Peyer's patch (tissue), 4 donors: ENCODE measurements at regions not wholly inside any gene's neighbourhood (a gene's known extent, or its start where the extent isn't known, plus 50 kb on each side); places are given as distances from the start of the nearest gene placed in this dataset.

Experiments
- DNase-seq, 3 donors: peaks; one replicate each; pipeline ENCODE4 v3.0.0-alpha.2; 2017 to 2019
- H3K27ac ChIP-seq, 4 donors: fragments of 200-600 bp; sonication (generic); one replicate each; pipeline ENCODE4 v1.5.1; 2016 to 2019
- H3K27me3 ChIP-seq, 2 donors: fragments of 200-600 bp; sonication (generic); one replicate each; pipeline ENCODE4 v1.5.1; 2019
- H3K36me3 ChIP-seq, 3 donors: fragments of 200-600 bp; sonication (generic); one replicate each; pipeline ENCODE4 v1.5.1; 2016 to 2019
- H3K4me1 ChIP-seq, 4 donors: fragments of 200-600 bp; sonication (generic); one replicate each; pipeline ENCODE4 v1.5.1; 2016 to 2019
- H3K4me3 ChIP-seq, 4 donors: fragments of 200-600 bp; sonication (generic); 1 replicate in 3 of 4; 2 replicates in 1 of 4; pipeline ENCODE4 v1.5.1; 2016 to 2019; ENCODE audit warnings: mild to moderate bottlenecking in 1 of 4
- H3K9me3 ChIP-seq, 4 donors: fragments of 200-600 bp; sonication (generic); one replicate each; pipeline ENCODE4 v1.5.1; 2016 to 2019; ENCODE audit warnings: mild to moderate bottlenecking in 1 of 4
- CTCF ChIP-seq, 6 experiments: fragments of 450-650 bp in 4 of 6; fragments of 200-600 bp in 2 of 6; sonication (generic) in 1 of 6; IDR thresholded peaks; one replicate each; pipeline ENCODE4 v1.5.1; 2017 to 2019; ENCODE audit warnings: antibody characterized with exemption in 6 of 6, mild to moderate bottlenecking in 3 of 6, moderate library complexity in 1 of 6
- POLR2A ChIP-seq, 2 donors: fragments of 450-650 bp; IDR thresholded peaks; one replicate each; pipeline ENCODE4 v1.5.1; 2017; ENCODE audit warnings: antibody characterized with exemption in 2 of 2, mild to moderate bottlenecking in 2 of 2, moderate library complexity in 2 of 2

DNA sequence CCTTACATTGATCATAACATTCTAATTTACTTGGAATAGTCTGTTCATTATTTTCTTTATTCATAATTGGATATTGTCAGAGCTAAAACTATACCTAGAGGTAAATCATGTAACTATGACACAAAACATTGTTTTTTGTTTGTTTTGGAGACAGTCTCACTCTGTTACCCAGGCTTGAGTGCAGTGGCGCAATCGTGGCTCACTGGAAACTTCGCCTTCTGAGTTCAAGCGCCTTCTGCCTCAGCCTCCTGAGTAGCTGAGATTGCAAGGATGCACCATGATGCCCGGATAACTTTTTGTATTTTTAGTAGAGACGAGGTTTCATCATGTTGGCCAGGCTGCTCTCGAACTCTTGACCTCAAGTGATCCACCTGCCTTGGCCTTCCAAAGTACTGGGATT, 265.2 kb downstream of the FBXO8 start:
- Histone ChIP-seq H3K9me3 (no peaks in the 10 kb centered on the region), H3K27ac (no peak overlapping the region), H3K27me3 (no peaks in the 10 kb centered on the region), H3K4me1 (no peaks in the 10 kb centered on the region), H3K36me3 (no peaks in the 10 kb centered on the region), H3K4me3 (no peak overlapping the region)
- no peak for TF ChIP-seq POLR2A (IDR thresholded peaks at IDR 0.05)
- no peak for TF ChIP-seq CTCF (IDR thresholded peaks at IDR 0.05)
- no peak for DNase-seq

DNA sequence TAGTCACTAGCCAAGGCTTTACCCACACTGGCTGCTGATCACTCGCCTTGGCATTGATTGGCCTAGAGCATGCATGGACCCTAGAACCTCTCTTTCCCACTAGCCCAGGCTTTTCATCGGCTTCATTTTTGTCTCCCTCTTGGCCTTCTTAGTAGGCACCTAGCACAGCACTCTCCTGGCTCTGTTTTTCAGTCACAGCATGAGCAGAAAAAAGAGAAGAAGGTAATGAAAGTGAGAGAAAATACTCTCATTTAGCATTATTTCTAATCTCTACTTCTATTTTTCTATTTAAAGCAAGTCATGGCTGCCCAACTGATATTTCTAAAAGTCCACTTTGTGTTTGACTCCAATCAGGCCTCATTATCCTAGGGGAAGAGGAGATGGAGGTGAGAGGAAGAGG, 267.2 kb downstream of the FBXO8 start:
- H3K4me3 ChIP-seq, result no peak overlapping the region
- no peak for DNase-seq
- no peaks in the 10 kb centered on the region for H3K27me3 ChIP-seq
- no peaks in the 10 kb centered on the region for H3K9me3 ChIP-seq
- no peaks in the 10 kb centered on the region for H3K36me3 ChIP-seq
- H3K27ac ChIP-seq, result no peak overlapping the region
- no peak for TF ChIP-seq POLR2A (IDR thresholded peaks at IDR 0.05)
- TF ChIP-seq CTCF (IDR thresholded peaks at IDR 0.05), result no peak
- no peaks in the 10 kb centered on the region for H3K4me1 ChIP-seq

GRCh38 chr4:174012886-174013259, 270.6 kb downstream of the FBXO8 start:
- Histone ChIP-seq H3K9me3 (no peaks in the 10 kb centered on the region), H3K4me3 (no peak overlapping the region), H3K36me3 (no peaks in the 10 kb centered on the region), H3K27me3 (no peaks in the 10 kb centered on the region), H3K27ac (no peak overlapping the region), H3K4me1 (no peaks in the 10 kb centered on the region)
- DNase-seq, result no peak
- TF ChIP-seq CTCF (IDR thresholded peaks at IDR 0.05) (no peak), POLR2A (IDR thresholded peaks at IDR 0.05) (no peak)

DNA sequence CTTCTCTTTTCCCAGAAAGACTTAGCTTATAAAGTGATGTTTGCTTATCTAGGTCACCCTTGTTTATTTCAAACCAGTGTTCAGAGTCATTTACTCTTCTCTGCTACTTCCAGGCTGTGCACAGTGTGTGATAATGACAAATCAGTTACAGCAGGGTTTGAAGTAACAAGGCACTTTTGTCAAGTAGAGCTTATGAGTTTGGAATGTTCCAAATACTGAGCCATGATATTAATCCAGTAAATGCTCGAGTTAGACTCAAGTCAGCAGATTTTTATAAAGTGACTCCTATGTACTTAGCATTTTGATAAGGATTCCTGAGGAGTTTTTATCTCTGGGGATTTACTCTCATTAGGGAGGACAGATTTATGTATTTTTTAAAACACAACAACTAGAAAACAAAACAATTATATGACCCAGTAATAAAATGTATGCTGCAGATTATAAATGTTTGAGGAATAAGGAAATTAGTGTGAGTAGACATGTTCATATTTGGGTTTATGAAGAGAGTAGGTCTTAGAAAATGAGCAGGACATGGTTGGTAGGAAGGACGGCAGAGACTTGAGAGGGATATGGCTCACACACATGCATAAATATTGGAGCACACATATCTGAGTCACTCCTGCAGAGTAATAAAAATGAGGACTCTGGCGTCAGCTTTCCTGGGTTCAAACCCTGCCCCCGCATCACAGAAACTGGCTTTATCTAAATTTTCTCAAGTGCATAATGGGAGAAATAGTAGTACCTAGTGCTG, 271.2 kb downstream of the FBXO8 start:
- Histone ChIP-seq H3K27me3 (no peaks in the 10 kb centered on the region), H3K27ac (no peak overlapping the region), H3K9me3 (no peaks in the 10 kb centered on the region), H3K4me3 (no peak overlapping the region), H3K36me3 (no peaks in the 10 kb centered on the region), H3K4me1 (no peaks in the 10 kb centered on the region)
- TF ChIP-seq CTCF (IDR thresholded peaks at IDR 0.05), result no peak
- TF ChIP-seq POLR2A (IDR thresholded peaks at IDR 0.05), result no peak
- DNase-seq, result no peak

GRCh38 chr4:174010547-174010946, 272.9 kb downstream of the FBXO8 start:
- Histone ChIP-seq H3K27me3 (no peaks in the 10 kb centered on the region), H3K36me3 (no peaks in the 10 kb centered on the region), H3K27ac (no peak overlapping the region), H3K4me3 (no peak overlapping the region), H3K9me3 (no peaks in the 10 kb centered on the region), H3K4me1 (no peaks in the 10 kb centered on the region)
- no peak for DNase-seq
- TF ChIP-seq POLR2A (IDR thresholded peaks at IDR 0.05) (no peak), CTCF (IDR thresholded peaks at IDR 0.05) (no peak)
